Karpas-422 (cell line): ENCODE measurements at regions not wholly inside any gene's neighbourhood (a gene's known extent, or its start where the extent isn't known, plus 50 kb on each side); places are given as distances from the start of the nearest gene placed in this dataset.
A peak's percentile ranks its signal among the peaks of the same experiment; 100 is the strongest.

ENCODE experiments used
- DNase-seq: peaks from one replicate; pipeline ENCODE4 v3.0.0-alpha.2; 2015
- H2AFZ ChIP-seq: fragments of 200-600 bp; sonication (generic); 2 replicates; pipeline ENCODE4 v1.6.1; 2014; ENCODE audit warnings: antibody characterized with exemption, low read length, mixed read lengths
- H3K27ac ChIP-seq: fragments of 200-600 bp; sonication (generic); 2 replicates; pipeline ENCODE4 v1.5.1; 2014; ENCODE audit warnings: mild to moderate bottlenecking, low read length, moderate library complexity
- H3K27me3 ChIP-seq: fragments of 200-600 bp; sonication (generic); 2 replicates; pipeline ENCODE4 v1.6.1; 2014; ENCODE audit warnings: low read length, mixed read lengths
- H3K36me3 ChIP-seq: fragments of 200-600 bp; sonication (generic); 2 replicates; pipeline ENCODE4 v1.6.1; 2014; ENCODE audit warnings: low read length, mixed read lengths; ENCODE audit not compliant: insufficient read depth
- H3K4me1 ChIP-seq: fragments of 200-600 bp; sonication (generic); 2 replicates; pipeline ENCODE4 v1.6.1; 2014; ENCODE audit warnings: mild to moderate bottlenecking, low read length, mixed read lengths
- H3K4me2 ChIP-seq: fragments of 200-600 bp; sonication (generic); 2 replicates; pipeline ENCODE4 v1.6.1; 2014; ENCODE audit warnings: low read length, low read depth, mild to moderate bottlenecking; ENCODE audit not compliant: poor library complexity, severe bottlenecking
- H3K4me3 ChIP-seq: fragments of 200-600 bp; sonication (generic); 2 replicates; pipeline ENCODE4 v1.5.1; 2014; ENCODE audit warnings: mild to moderate bottlenecking, antibody characterized with exemption, low read length, mixed read lengths
- H3K79me2 ChIP-seq: fragments of 200-600 bp; sonication (generic); 2 replicates; pipeline ENCODE4 v1.6.1; 2014; ENCODE audit warnings: mild to moderate bottlenecking, low read length, mixed read lengths
- H3K9ac ChIP-seq: fragments of 200-600 bp; sonication (generic); 2 replicates; pipeline ENCODE4 v1.6.0; 2014; ENCODE audit warnings: low read length
- H3K9me2 ChIP-seq: fragments of 200-600 bp; sonication (generic), shearing (Covaris generic); replicated peaks from 2 replicates; pipeline ENCODE4 v1.6.0; 2014; ENCODE audit warnings: mild to moderate bottlenecking, low read length, moderate library complexity; ENCODE audit not compliant: insufficient read depth
- H3K9me3 ChIP-seq: fragments of 300-700, 200-600 bp; sonication (generic); 2 replicates; pipeline ENCODE4 v1.6.1; 2014; ENCODE audit warnings: low read length, mixed read lengths
- H4K20me1 ChIP-seq: fragments of 200-600 bp; sonication (generic); 2 replicates; pipeline ENCODE4 v1.6.1; 2014; ENCODE audit warnings: mild to moderate bottlenecking, antibody characterized with exemption, low read length, low read depth; ENCODE audit not compliant: insufficient read depth

- no peak overlapping the region for H3K27ac ChIP-seq
- no peaks in the 10 kb centered on the region for H3K9me3 ChIP-seq
- H3K4me3 ChIP-seq: no peak overlapping the region
- H2AFZ ChIP-seq: no peak overlapping the region
- H3K36me3 ChIP-seq: no peaks in the 10 kb centered on the region
- H3K9me2 ChIP-seq: no peaks in the 10 kb centered on the region
- H3K4me1 ChIP-seq: no peaks in the 10 kb centered on the region
- H4K20me1 ChIP-seq: no peaks in the 10 kb centered on the region
- H3K79me2 ChIP-seq: no peaks in the 10 kb centered on the region
- peak; percentile 28 for DNase-seq
- H3K9ac ChIP-seq: no peak overlapping the region
- H3K4me2 ChIP-seq: no peak overlapping the region
- H3K27me3 ChIP-seq: no peaks in the 10 kb centered on the region
Measured at GRCh38 chr18:56224669-56225561, 413.5 kb downstream of the TXNL1 start.

DNA sequence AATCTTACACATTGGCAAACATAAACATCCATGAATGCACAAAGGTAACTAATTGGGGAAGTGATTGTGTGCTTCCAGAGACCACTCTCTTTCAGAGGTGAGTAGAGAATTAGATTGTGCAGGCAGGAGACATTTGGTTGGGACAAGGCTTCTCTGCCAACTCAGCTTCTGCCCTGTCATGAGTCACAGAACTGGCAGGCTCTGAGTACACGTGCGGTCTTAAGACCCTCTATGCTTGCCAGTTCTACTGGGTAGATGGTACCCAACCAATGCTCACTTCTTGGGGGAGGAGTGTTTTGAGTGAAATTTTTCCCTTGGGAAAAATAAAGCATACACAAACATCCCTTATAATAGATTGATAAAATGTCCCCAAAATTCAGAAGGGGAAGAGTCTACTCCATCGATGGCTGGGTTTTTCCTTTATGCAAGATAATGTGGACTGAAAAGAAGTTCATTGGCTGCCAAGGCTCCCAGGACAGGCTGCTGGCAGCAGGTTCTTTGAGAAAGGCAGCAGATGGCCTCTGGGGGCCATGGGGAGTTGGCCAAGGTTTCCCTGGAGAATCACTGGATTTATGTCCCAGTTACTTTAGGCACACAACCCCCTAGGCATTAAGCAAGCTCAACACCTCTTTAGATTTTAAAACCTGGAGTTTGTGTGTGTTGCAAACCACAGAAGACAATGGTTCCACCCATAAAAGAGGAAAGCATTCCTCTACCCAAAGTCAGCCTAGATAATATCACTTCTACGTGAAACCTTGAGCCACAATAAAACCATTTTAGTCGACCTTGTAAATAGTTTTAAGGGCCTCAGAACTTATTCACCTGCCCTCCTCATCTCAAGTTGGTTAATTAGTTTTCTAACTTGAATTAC lies 417.0 kb downstream of the TXNL1 start:
- no peak overlapping the region for H2AFZ ChIP-seq
- no peaks in the 10 kb centered on the region for H3K36me3 ChIP-seq
- no peaks in the 10 kb centered on the region for H3K27me3 ChIP-seq
- no peak overlapping the region for H3K4me2 ChIP-seq
- no peaks in the 10 kb centered on the region for H3K9me3 ChIP-seq
- no peak overlapping the region for H3K27ac ChIP-seq
- no peak overlapping the region for H3K9ac ChIP-seq
- peak; percentile 29 for DNase-seq
- no peaks in the 10 kb centered on the region for H4K20me1 ChIP-seq
- H3K9me2 ChIP-seq: no peaks in the 10 kb centered on the region
- no peaks in the 10 kb centered on the region for H3K4me1 ChIP-seq
- no peaks in the 10 kb centered on the region for H3K79me2 ChIP-seq
- no peak overlapping the region for H3K4me3 ChIP-seq

- H3K4me2 ChIP-seq: no peak overlapping the region
- H3K36me3 ChIP-seq: no peaks in the 10 kb centered on the region
- no peak overlapping the region for H3K27ac ChIP-seq
- H3K4me3 ChIP-seq: no peak overlapping the region
- no peak overlapping the region for H2AFZ ChIP-seq
- no peaks in the 10 kb centered on the region for H3K4me1 ChIP-seq
- H3K9me2 ChIP-seq: no peaks in the 10 kb centered on the region
- no peak overlapping the region for H3K9ac ChIP-seq
- no peaks in the 10 kb centered on the region for H4K20me1 ChIP-seq
- H3K9me3 ChIP-seq: no peaks in the 10 kb centered on the region
- no peaks in the 10 kb centered on the region for H3K27me3 ChIP-seq
- no peaks in the 10 kb centered on the region for H3K79me2 ChIP-seq
- no peak for DNase-seq
Measured at GRCh38 chr18:56217406-56217805, 421.0 kb downstream of the TXNL1 start.

- DNase-seq: no peak
- no peaks in the 10 kb centered on the region for H3K4me1 ChIP-seq
Measured at GRCh38 chr18:56214706-56215105, 423.7 kb downstream of the TXNL1 start.

DNA sequence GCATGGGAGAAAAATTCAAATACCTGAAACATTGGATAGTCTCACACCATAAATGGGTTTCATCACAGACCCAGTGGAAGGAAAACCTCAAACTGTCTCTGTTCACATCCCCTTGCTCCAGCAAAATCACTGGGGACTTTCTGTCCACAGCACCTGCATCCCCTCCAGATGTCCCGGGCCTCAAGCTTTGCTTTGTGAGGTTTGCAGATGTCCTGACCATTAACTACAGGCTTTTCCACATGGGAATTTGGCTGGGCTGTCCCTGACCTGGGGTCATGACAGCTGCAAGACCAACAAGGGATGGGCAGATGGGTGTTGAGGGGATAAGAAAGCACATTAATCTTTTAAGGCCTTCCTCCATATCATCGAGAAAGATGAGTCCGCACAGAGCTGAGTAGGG lies 427.9 kb downstream of the TXNL1 start:
- DNase-seq: no peak

More at GRCh38 chr18:56214706-56215105, 423.7 kb downstream of the TXNL1 start:
- no peak overlapping the region for H2AFZ ChIP-seq
- no peak overlapping the region for H3K4me3 ChIP-seq
- H3K27ac ChIP-seq: no peak overlapping the region
- H3K9ac ChIP-seq: no peak overlapping the region
- no peaks in the 10 kb centered on the region for H3K27me3 ChIP-seq
- H3K36me3 ChIP-seq: no peaks in the 10 kb centered on the region
- H3K9me2 ChIP-seq: no peaks in the 10 kb centered on the region
- no peaks in the 10 kb centered on the region for H4K20me1 ChIP-seq
- no peak overlapping the region for H3K4me2 ChIP-seq
- H3K9me3 ChIP-seq: no peaks in the 10 kb centered on the region
- no peaks in the 10 kb centered on the region for H3K79me2 ChIP-seq

DNA sequence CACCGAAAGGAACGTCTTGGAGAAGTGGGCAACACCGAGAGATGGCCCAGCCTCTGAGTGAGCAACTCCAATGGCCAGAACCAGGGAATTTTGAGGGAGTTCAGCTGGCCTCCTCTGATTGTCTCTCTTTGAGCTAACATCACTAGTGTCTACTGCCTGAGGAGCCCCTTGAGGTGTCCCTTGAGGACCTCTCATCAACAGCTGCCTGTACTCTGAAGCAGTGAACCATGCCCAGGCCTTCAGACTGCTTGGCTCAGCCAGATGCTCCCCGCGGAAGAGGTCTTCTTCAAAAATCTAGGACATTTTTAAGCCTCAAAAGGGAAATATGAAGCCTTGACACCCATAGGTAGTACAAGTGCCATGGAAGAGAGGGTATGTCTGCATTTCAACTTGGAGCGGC lies 430.4 kb downstream of the TXNL1 start:
- H3K4me2 ChIP-seq: no peak overlapping the region
- no peaks in the 10 kb centered on the region for H3K9me2 ChIP-seq
- H3K9ac ChIP-seq: no peak overlapping the region

More for the DNA sequence above, 427.9 kb downstream of the TXNL1 start:
- no peaks in the 10 kb centered on the region for H4K20me1 ChIP-seq
- no peaks in the 10 kb centered on the region for H3K27me3 ChIP-seq
- no peak overlapping the region for H3K4me2 ChIP-seq
- H3K27ac ChIP-seq: no peak overlapping the region
- no peak overlapping the region for H3K9ac ChIP-seq
- H3K4me3 ChIP-seq: no peak overlapping the region
- no peaks in the 10 kb centered on the region for H3K9me3 ChIP-seq
- no peaks in the 10 kb centered on the region for H3K36me3 ChIP-seq
- no peaks in the 10 kb centered on the region for H3K9me2 ChIP-seq
- no peak overlapping the region for H2AFZ ChIP-seq
- peaks cover 8% of the 10 kb centered on the region for H3K4me1 ChIP-seq
- no peaks in the 10 kb centered on the region for H3K79me2 ChIP-seq

GRCh38 chr18:56204052-56204451 lies 434.3 kb downstream of the TXNL1 start:
- H3K9me2 ChIP-seq: no peaks in the 10 kb centered on the region
- H4K20me1 ChIP-seq: no peaks in the 10 kb centered on the region
- H3K27ac ChIP-seq: no peak overlapping the region
- no peak overlapping the region for H3K4me3 ChIP-seq
- H3K27me3 ChIP-seq: no peaks in the 10 kb centered on the region
- no peaks in the 10 kb centered on the region for H3K36me3 ChIP-seq
- peaks cover 8% of the 10 kb centered on the region for H3K4me1 ChIP-seq
- H3K79me2 ChIP-seq: no peaks in the 10 kb centered on the region
- no peak overlapping the region for H3K4me2 ChIP-seq
- H3K9ac ChIP-seq: no peak overlapping the region
- no peak for DNase-seq
- no peaks in the 10 kb centered on the region for H3K9me3 ChIP-seq
- H2AFZ ChIP-seq: no peak overlapping the region

More for the DNA sequence above, 430.4 kb downstream of the TXNL1 start:
- Histone ChIP-seq H3K4me1 (peaks cover 8% of the 10 kb centered on the region), H3K36me3 (no peaks in the 10 kb centered on the region), H2AFZ (no peak overlapping the region), H4K20me1 (no peaks in the 10 kb centered on the region), H3K79me2 (no peaks in the 10 kb centered on the region), H3K4me3 (no peak overlapping the region), H3K27ac (no peak overlapping the region), H3K27me3 (no peaks in the 10 kb centered on the region), H3K9me3 (no peaks in the 10 kb centered on the region)
- no peak for DNase-seq

DNA sequence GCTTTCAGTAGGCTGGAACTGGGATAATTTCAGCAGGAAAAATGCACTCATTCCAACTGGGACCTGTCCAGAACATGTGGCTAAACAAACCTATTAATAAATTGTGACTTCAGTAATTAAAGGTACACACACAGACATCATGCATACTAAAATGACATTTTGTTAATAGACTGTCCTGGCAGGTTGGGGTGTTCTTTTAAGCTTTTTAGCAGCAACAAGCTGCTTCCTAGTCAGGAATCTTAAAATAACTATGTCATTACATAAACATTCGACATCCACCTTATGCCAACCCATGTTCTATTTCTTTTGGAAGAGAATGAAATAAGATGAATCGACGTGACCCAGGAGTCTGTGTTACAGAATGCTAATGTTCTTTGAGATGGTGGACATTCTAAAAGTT lies 435.7 kb downstream of the TXNL1 start:
- no peak overlapping the region for H3K9ac ChIP-seq
- H2AFZ ChIP-seq: no peak overlapping the region
- no peak overlapping the region for H3K4me3 ChIP-seq
- H4K20me1 ChIP-seq: no peaks in the 10 kb centered on the region
- H3K9me3 ChIP-seq: no peaks in the 10 kb centered on the region
- H3K79me2 ChIP-seq: no peaks in the 10 kb centered on the region
- no peaks in the 10 kb centered on the region for H3K27me3 ChIP-seq
- peaks cover 2% of the 10 kb centered on the region; the same call in 1 of the 2 replicates for H3K4me1 ChIP-seq
- H3K4me2 ChIP-seq: no peak overlapping the region
- no peaks in the 10 kb centered on the region for H3K9me2 ChIP-seq
- no peak overlapping the region for H3K27ac ChIP-seq
- no peaks in the 10 kb centered on the region for H3K36me3 ChIP-seq
- DNase-seq: no peak
